K562 (cell line): ENCODE measurements at regions not wholly inside any gene's neighbourhood (a gene's known extent, or its start where the extent isn't known, plus 50 kb on each side); places are given as distances from the start of the nearest gene placed in this dataset.

Experiments
- ATAC-seq: fragments of 200-7000 bp; cut with Tn5 transposase; 3 replicates; pipeline ENCODE4 v1.9.1; 2020; ENCODE audit warnings: moderate library complexity
- BruUV-seq: library from RNA; stranded (reverse); fragments of 400-500 nt; replicated peaks from 2 replicates; lab custom pipeline; 2021; lab: Mats Ljungman, UMichigan
- CTCF ChIA-PET: fragments of 300-600 bp; formaldehyde crosslinking; extraction: SDS; loops from one replicate; lab custom pipeline; 2021; ENCODE audit warnings: low intra/inter-chr PET ratio; lab: Yijun Ruan, JAX
- POLR2A ChIA-PET: fragments of 300-600, 350-650 bp; sonication (Branson Sonifier 250); formaldehyde crosslinking; extraction: SDS; loops from one replicate; lab custom pipeline; 2021; ENCODE audit warnings: antibody characterized with exemption, inconsistent platforms; lab: Yijun Ruan, JAX
- DNase-seq, 4 experiments: peaks; one replicate each; pipeline versions ENCODE4 v3.0.0 to v3.0.0-alpha.2; 2011 to 2018; ENCODE audit warnings: low spot score in 3 of 4, mixed read lengths in 3 of 4; ENCODE audit errors: extremely low read depth in 1 of 4
- FAIRE-seq: peaks from 2 replicates; lab custom pipeline; 2011; peaks lifted over from hg19 to GRCh38; lab: Jason Lieb, UNC
- H2AFZ ChIP-seq: 2 replicates; pipeline ENCODE4 v1.6.0; 2011; ENCODE audit warnings: low read depth, low read length, control low read depth, inconsistent platforms
- H3K27ac ChIP-seq: fragments of 200-600 bp; 3 replicates; pipeline ENCODE4 v1.8.0; 2011; ENCODE audit warnings: low read depth, mild to moderate bottlenecking, control low read depth, inconsistent platforms, low read length, moderate library complexity, mixed read lengths; ENCODE audit errors: extremely low read depth
- H3K27me3 ChIP-seq, 2 experiments: fragments of 300-600 bp in 1 of 2; 2 replicates in 1 of 2; 3 replicates in 1 of 2; pipeline versions ENCODE4 v1.6.0 to v1.8.0; 2011; ENCODE audit warnings: inconsistent platforms in 2 of 2, low read length in 2 of 2, mild to moderate bottlenecking in 1 of 2, mixed read lengths in 1 of 2, moderate library complexity in 1 of 2; ENCODE audit not compliant: control insufficient read depth in 2 of 2, insufficient read depth in 2 of 2
- H3K36me3 ChIP-seq: fragments of 300-600 bp; 3 replicates; pipeline ENCODE4 v1.8.0; 2011; ENCODE audit warnings: mild to moderate bottlenecking, low read length, inconsistent platforms; ENCODE audit not compliant: control insufficient read depth, insufficient read depth
- H3K4me1 ChIP-seq, 2 experiments: fragments of 200-600 bp in 1 of 2; replicated peaks in 1 of 2; 2 replicates in 1 of 2; 3 replicates in 1 of 2; pipeline versions ENCODE4 v1.5.1 to v1.8.0; 2011; ENCODE audit warnings: inconsistent platforms in 2 of 2, low read length in 2 of 2, mild to moderate bottlenecking in 1 of 2, mixed read lengths in 1 of 2, moderate library complexity in 1 of 2; ENCODE audit not compliant: control insufficient read depth in 2 of 2, insufficient read depth in 2 of 2
- H3K4me2 ChIP-seq: 2 replicates; pipeline ENCODE4 v1.6.1; 2011; ENCODE audit warnings: low read length, control low read depth, inconsistent platforms, mixed read lengths; ENCODE audit not compliant: insufficient read depth
- H3K4me3 ChIP-seq: fragments of 200-600 bp; sonication (generic), shearing (Covaris generic); 2 replicates; pipeline ENCODE4 v1.5.1; 2016; ENCODE audit warnings: control low read depth, inconsistent platforms
- H3K79me2 ChIP-seq: fragments of 200-600 bp; 3 replicates; pipeline ENCODE4 v1.8.0; 2011; ENCODE audit warnings: low read length, inconsistent platforms; ENCODE audit not compliant: control insufficient read depth, insufficient read depth
- H3K9ac ChIP-seq, 2 experiments: 2 replicates each; pipeline versions ENCODE4 v1.6.0 to v1.6.1; 2011; ENCODE audit warnings: low read depth in 2 of 2, low read length in 2 of 2, control low read depth in 1 of 2, inconsistent platforms in 1 of 2, mild to moderate bottlenecking in 1 of 2, mixed read lengths in 1 of 2; ENCODE audit not compliant: insufficient read depth in 1 of 2
- H3K9me1 ChIP-seq: one replicate; pipeline ENCODE4 v1.6.0; 2011; ENCODE audit warnings: inconsistent platforms, mild to moderate bottlenecking, low read length, moderate library complexity; ENCODE audit not compliant: control insufficient read depth, insufficient read depth
- H3K9me3 ChIP-seq: replicated peaks from 2 replicates; pipeline ENCODE4 v1.5.1; 2011; ENCODE audit warnings: low read depth, low read length, inconsistent platforms; ENCODE audit not compliant: control insufficient read depth, insufficient read depth
- H4K20me1 ChIP-seq: replicated peaks from 2 replicates; pipeline ENCODE4 v1.6.1; 2011; ENCODE audit warnings: low read length, inconsistent platforms, mixed read lengths; ENCODE audit not compliant: control insufficient read depth, insufficient read depth
- ELF1 ChIP-seq: fragments of 200-800 bp; sonication (Bioruptor generic); IDR thresholded peaks from 2 replicates; pipeline ENCODE4 v1.6.1; 2016; ENCODE audit warnings: missing genetic modification characterization, missing compliant biosample characterization
- ELF2 ChIP-seq: fragments of 250-450 bp; sonication (Bioruptor Pico); IDR thresholded peaks from 2 replicates; pipeline ENCODE4 v1.5.0; 2021; ENCODE audit warnings: mild to moderate bottlenecking
- MTA2 ChIP-seq: fragments of 450-650 bp; IDR thresholded peaks from 2 replicates; pipeline ENCODE4 v1.6.1; 2016; ENCODE audit warnings: low read depth
- SLC30A9 ChIP-seq: fragments of 250-450 bp; sonication (Bioruptor Pico); IDR thresholded peaks from 2 replicates; pipeline ENCODE4 v1.8.0; 2022; ENCODE audit warnings: mild to moderate bottlenecking, moderate library complexity
- SUPT5H ChIP-seq: fragments of 450-650 bp; IDR thresholded peaks from 2 replicates; pipeline ENCODE4 v1.6.1; 2016
- ZFPM2 ChIP-seq: fragments of 250-450 bp; sonication (Bioruptor Pico); IDR thresholded peaks from 2 replicates; pipeline ENCODE4 v1.5.1; 2022; ENCODE audit warnings: mild to moderate bottlenecking
- WGBS: fragments of 100-300 bp; shearing (Covaris generic); methylation state at CpG from one replicate; pipeline ENCODE4 v1.1.6; 2016; ENCODE audit warnings: low coverage, mixed read lengths; ENCODE audit not compliant: insufficient coverage; ENCODE audit errors: missing lambda C conversion rate; 5-methylcytosine and 5-hydroxymethylcytosine counted together
- in situ Hi-C: fragments of 300-500 bp; cut with MboI; formaldehyde crosslinking; loops from 4 replicates; pipeline ENCODE4 v1.15.0; 2018; ENCODE audit warnings: inconsistent platforms, mixed read lengths
- intact Hi-C: fragments of 100-400 bp; cut with micrococcal nuclease; formaldehyde crosslinking; loops from 2 replicates; pipeline ENCODE4 v1.14.2; 2022

GRCh38 chr4:117773064-117773936 is 261.0 kb upstream of the NDST3 start:
- in situ Hi-C loops: no loop called here
- Histone ChIP-seq H2AFZ (no peak overlapping the region), H3K9me1 (no peaks in the 10 kb centered on the region), H3K79me2 (no peaks in the 10 kb centered on the region), H3K4me2 (no peak overlapping the region), H3K9me3 (no peaks in the 10 kb centered on the region), H3K4me1 (no peaks in the 10 kb centered on the region), H3K4me3 (no peak overlapping the region), H3K9ac (no peak overlapping the region), H3K27ac (no peak overlapping the region), H3K27me3 (no peaks in the 10 kb centered on the region), H3K36me3 (no peaks in the 10 kb centered on the region), H4K20me1 (no peaks in the 10 kb centered on the region)
- FAIRE-seq (no peak), ATAC-seq (no peak), DNase-seq (no peak)
- CTCF ChIA-PET: no interaction called here
- intact Hi-C loops: no loop called here
- WGBS: 0% methylated on average over 2 of the region's 2 CpGs
- TF ChIP-seq SUPT5H (no peak), SLC30A9 (CRISPR knock-in tag) (no peak), ELF1 (tag) (no peak), ZFPM2 (CRISPR knock-in tag) (no peak), ELF2 (CRISPR knock-in tag) (no peak)
- POLR2A ChIA-PET: no interaction called here
- BruUV-seq: no TSS peak

GRCh38 chr4:117777721-117778120 is 256.6 kb upstream of the NDST3 start:
- no peak overlapping the region for H3K4me3 ChIP-seq
- H2AFZ ChIP-seq: no peak overlapping the region
- H3K9me3 ChIP-seq: no peaks in the 10 kb centered on the region
- TF ChIP-seq MTA2: no peak
- no peak overlapping the region for H3K9ac ChIP-seq
- ATAC-seq: no peak
- H3K4me2 ChIP-seq: no peak overlapping the region
- in situ Hi-C loops (no loop called here), intact Hi-C loops (no loop called here)
- H3K36me3 ChIP-seq: no peaks in the 10 kb centered on the region
- FAIRE-seq: no peak
- no peaks in the 10 kb centered on the region for H3K9me1 ChIP-seq
- H3K27ac ChIP-seq: no peak overlapping the region
- BruUV-seq: no TSS peak
- POLR2A ChIA-PET: no interaction called here
- no peak for DNase-seq
- CTCF ChIA-PET: no interaction called here
- WGBS: 0% methylated on average over 1 of the region's 1 CpG
- no peaks in the 10 kb centered on the region for H3K79me2 ChIP-seq
- H4K20me1 ChIP-seq: no peaks in the 10 kb centered on the region
- no peaks in the 10 kb centered on the region for H3K4me1 ChIP-seq
- no peaks in the 10 kb centered on the region for H3K27me3 ChIP-seq
